Astrocyte (in vitro differentiated cells and primary cell): ENCODE measurements at regions not wholly inside any gene's neighbourhood (a gene's known extent, or its start where the extent isn't known, plus 50 kb on each side); places are given as distances from the start of the nearest gene placed in this dataset.

Source experiments
- DNase-seq: peaks from one replicate; pipeline ENCODE4 v3.0.0-alpha.2; 2010; ENCODE audit warnings: low read depth
- FAIRE-seq: peaks from 2 replicates; lab custom pipeline; 2011; peaks lifted over from hg19 to GRCh38; lab: Jason Lieb, UNC
- H2AFZ ChIP-seq: 2 replicates; pipeline ENCODE4 v1.6.0; 2012; ENCODE audit warnings: low read depth, low read length, inconsistent platforms
- H3K27ac ChIP-seq: 2 replicates; pipeline ENCODE4 v1.5.1; 2011; ENCODE audit warnings: low read depth, low read length, inconsistent platforms
- H3K27me3 ChIP-seq: 2 replicates; pipeline ENCODE4 v1.6.0; 2011; ENCODE audit warnings: low read length, inconsistent platforms; ENCODE audit not compliant: insufficient read depth
- H3K36me3 ChIP-seq: 2 replicates; pipeline ENCODE4 v1.5.1; 2011; ENCODE audit warnings: low read length, inconsistent platforms; ENCODE audit not compliant: insufficient read depth
- H3K4me1 ChIP-seq: 2 replicates; pipeline ENCODE4 v1.5.1; 2011; ENCODE audit warnings: low read length, inconsistent platforms; ENCODE audit not compliant: insufficient read depth
- H3K4me2 ChIP-seq: 2 replicates; pipeline ENCODE4 v1.6.0; 2012; ENCODE audit warnings: low read length, inconsistent platforms
- H3K4me3 ChIP-seq: 2 replicates; pipeline ENCODE4 v1.5.1; 2011; ENCODE audit warnings: low read depth, mild to moderate bottlenecking, low read length, inconsistent platforms; ENCODE audit not compliant: insufficient read depth
- H3K79me2 ChIP-seq: 2 replicates; pipeline ENCODE4 v1.6.0; 2012; ENCODE audit warnings: mild to moderate bottlenecking, low read length, inconsistent platforms; ENCODE audit not compliant: insufficient read depth
- H3K9ac ChIP-seq: 2 replicates; pipeline ENCODE4 v1.6.0; 2012; ENCODE audit warnings: mild to moderate bottlenecking, low read length, inconsistent platforms
- H3K9me3 ChIP-seq: 2 replicates; pipeline ENCODE4 v1.5.1; 2012; ENCODE audit warnings: low read depth, mild to moderate bottlenecking, low read length, inconsistent platforms; ENCODE audit not compliant: insufficient read depth
- H4K20me1 ChIP-seq: 2 replicates; pipeline ENCODE4 v1.6.0; 2012; ENCODE audit warnings: low read length, inconsistent platforms; ENCODE audit not compliant: insufficient read depth
- H3K27ac Mint-ChIP-seq: one replicate; pipeline ENCODE4 v1.8.0; 2021; ENCODE audit warnings: mild to moderate bottlenecking, mixed read lengths; ENCODE audit not compliant: unreplicated experiment
- H3K27me3 Mint-ChIP-seq: one replicate; pipeline ENCODE4 v1.8.0; 2021; ENCODE audit warnings: low read depth, mixed read lengths; ENCODE audit not compliant: unreplicated experiment
- H3K36me3 Mint-ChIP-seq: one replicate; pipeline ENCODE4 v1.8.0; 2021; ENCODE audit warnings: low read depth, mixed read lengths; ENCODE audit not compliant: unreplicated experiment
- H3K4me1 Mint-ChIP-seq: one replicate; pipeline ENCODE4 v1.8.0; 2021; ENCODE audit warnings: low read depth, mixed read lengths; ENCODE audit not compliant: unreplicated experiment
- H3K4me3 Mint-ChIP-seq: one replicate; pipeline ENCODE4 v1.8.0; 2021; ENCODE audit warnings: mild to moderate bottlenecking, moderate library complexity, mixed read lengths; ENCODE audit not compliant: unreplicated experiment
- H3K9me3 Mint-ChIP-seq: one replicate; pipeline ENCODE4 v1.8.0; 2021; ENCODE audit warnings: mild to moderate bottlenecking, mixed read lengths; ENCODE audit not compliant: unreplicated experiment
- EZH2 ChIP-seq: IDR thresholded peaks from 2 replicates; pipeline ENCODE4 v1.6.1; 2012; ENCODE audit warnings: mild to moderate bottlenecking, low read length, inconsistent platforms; ENCODE audit not compliant: insufficient read depth
- TF ChIP-seq, protein P1 (sequence below): IDR thresholded peaks from 2 replicates; pipeline ENCODE4 v1.5.1; 2011; ENCODE audit warnings: low read depth, mild to moderate bottlenecking, inconsistent platforms, low read length, moderate library complexity; ENCODE audit not compliant: insufficient read depth

- Mint-ChIP-seq H3K27me3 (no peaks in the 10 kb centered on the region), H3K9me3 (no peaks in the 10 kb centered on the region), H3K4me3 (no peak overlapping the region), H3K27ac (no peak overlapping the region), H3K36me3 (no peaks in the 10 kb centered on the region), H3K4me1 (no peaks in the 10 kb centered on the region)
- Histone ChIP-seq H3K9ac (no peak overlapping the region), H3K27me3 (no peaks in the 10 kb centered on the region), H3K27ac (no peak overlapping the region), H2AFZ (no peak overlapping the region), H3K4me2 (no peak overlapping the region), H3K9me3 (no peaks in the 10 kb centered on the region), H4K20me1 (no peaks in the 10 kb centered on the region), H3K4me1 (no peaks in the 10 kb centered on the region), H3K36me3 (no peaks in the 10 kb centered on the region), H3K79me2 (no peaks in the 10 kb centered on the region), H3K4me3 (no peak overlapping the region)
- no peak for FAIRE-seq
- no peak for DNase-seq
- TF ChIP-seq, protein P1, sequence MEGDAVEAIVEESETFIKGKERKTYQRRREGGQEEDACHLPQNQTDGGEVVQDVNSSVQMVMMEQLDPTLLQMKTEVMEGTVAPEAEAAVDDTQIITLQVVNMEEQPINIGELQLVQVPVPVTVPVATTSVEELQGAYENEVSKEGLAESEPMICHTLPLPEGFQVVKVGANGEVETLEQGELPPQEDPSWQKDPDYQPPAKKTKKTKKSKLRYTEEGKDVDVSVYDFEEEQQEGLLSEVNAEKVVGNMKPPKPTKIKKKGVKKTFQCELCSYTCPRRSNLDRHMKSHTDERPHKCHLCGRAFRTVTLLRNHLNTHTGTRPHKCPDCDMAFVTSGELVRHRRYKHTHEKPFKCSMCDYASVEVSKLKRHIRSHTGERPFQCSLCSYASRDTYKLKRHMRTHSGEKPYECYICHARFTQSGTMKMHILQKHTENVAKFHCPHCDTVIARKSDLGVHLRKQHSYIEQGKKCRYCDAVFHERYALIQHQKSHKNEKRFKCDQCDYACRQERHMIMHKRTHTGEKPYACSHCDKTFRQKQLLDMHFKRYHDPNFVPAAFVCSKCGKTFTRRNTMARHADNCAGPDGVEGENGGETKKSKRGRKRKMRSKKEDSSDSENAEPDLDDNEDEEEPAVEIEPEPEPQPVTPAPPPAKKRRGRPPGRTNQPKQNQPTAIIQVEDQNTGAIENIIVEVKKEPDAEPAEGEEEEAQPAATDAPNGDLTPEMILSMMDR = no peak
Observed at GRCh38 chr5:164721656-164722055, 1216.2 kb downstream of the MAT2B start.

GRCh38 chr5:164722702-164723101 is 1217.3 kb downstream of the MAT2B start:
- H2AFZ ChIP-seq = no peak overlapping the region
- no peaks in the 10 kb centered on the region for H4K20me1 ChIP-seq
- H3K4me1 Mint-ChIP-seq = no peaks in the 10 kb centered on the region
- H3K4me3 Mint-ChIP-seq = no peak overlapping the region
- H3K4me1 ChIP-seq = no peaks in the 10 kb centered on the region
- H3K79me2 ChIP-seq = no peaks in the 10 kb centered on the region
- H3K9me3 Mint-ChIP-seq = no peaks in the 10 kb centered on the region
- no peak overlapping the region for H3K9ac ChIP-seq
- no peak for FAIRE-seq
- H3K4me2 ChIP-seq = no peak overlapping the region
- H3K27ac Mint-ChIP-seq = no peak overlapping the region
- no peak for TF ChIP-seq EZH2
- TF ChIP-seq, protein P1 = no peak
- H3K27ac ChIP-seq = no peak overlapping the region
- no peaks in the 10 kb centered on the region for H3K27me3 Mint-ChIP-seq
- H3K4me3 ChIP-seq = no peak overlapping the region
- H3K27me3 ChIP-seq = no peaks in the 10 kb centered on the region
- H3K9me3 ChIP-seq = no peaks in the 10 kb centered on the region
- no peak for DNase-seq
- H3K36me3 ChIP-seq = no peaks in the 10 kb centered on the region
- no peaks in the 10 kb centered on the region for H3K36me3 Mint-ChIP-seq

GRCh38 chr5:164727012-164727411 is 1221.6 kb downstream of the MAT2B start:
- Mint-ChIP-seq H3K9me3 (no peaks in the 10 kb centered on the region), H3K4me3 (no peak overlapping the region), H3K36me3 (no peaks in the 10 kb centered on the region), H3K27ac (no peak overlapping the region), H3K27me3 (no peaks in the 10 kb centered on the region), H3K4me1 (no peaks in the 10 kb centered on the region)
- Histone ChIP-seq H3K79me2 (no peaks in the 10 kb centered on the region), H4K20me1 (no peaks in the 10 kb centered on the region), H3K27me3 (no peaks in the 10 kb centered on the region), H3K4me3 (no peak overlapping the region), H3K36me3 (no peaks in the 10 kb centered on the region), H3K9me3 (no peaks in the 10 kb centered on the region), H2AFZ (no peak overlapping the region), H3K4me2 (no peak overlapping the region), H3K4me1 (no peaks in the 10 kb centered on the region), H3K27ac (no peak overlapping the region), H3K9ac (no peak overlapping the region)
- TF ChIP-seq, protein P1 = no peak
- no peak for TF ChIP-seq EZH2
- no peak for DNase-seq
- FAIRE-seq = no peak
